ENCODE measurements at regions not wholly inside any gene's neighbourhood (a gene's known extent, or its start where the extent isn't known, plus 50 kb on each side); places are given as distances from the start of the nearest gene placed in this dataset.

- TF ChIP-seq, protein P1, sequence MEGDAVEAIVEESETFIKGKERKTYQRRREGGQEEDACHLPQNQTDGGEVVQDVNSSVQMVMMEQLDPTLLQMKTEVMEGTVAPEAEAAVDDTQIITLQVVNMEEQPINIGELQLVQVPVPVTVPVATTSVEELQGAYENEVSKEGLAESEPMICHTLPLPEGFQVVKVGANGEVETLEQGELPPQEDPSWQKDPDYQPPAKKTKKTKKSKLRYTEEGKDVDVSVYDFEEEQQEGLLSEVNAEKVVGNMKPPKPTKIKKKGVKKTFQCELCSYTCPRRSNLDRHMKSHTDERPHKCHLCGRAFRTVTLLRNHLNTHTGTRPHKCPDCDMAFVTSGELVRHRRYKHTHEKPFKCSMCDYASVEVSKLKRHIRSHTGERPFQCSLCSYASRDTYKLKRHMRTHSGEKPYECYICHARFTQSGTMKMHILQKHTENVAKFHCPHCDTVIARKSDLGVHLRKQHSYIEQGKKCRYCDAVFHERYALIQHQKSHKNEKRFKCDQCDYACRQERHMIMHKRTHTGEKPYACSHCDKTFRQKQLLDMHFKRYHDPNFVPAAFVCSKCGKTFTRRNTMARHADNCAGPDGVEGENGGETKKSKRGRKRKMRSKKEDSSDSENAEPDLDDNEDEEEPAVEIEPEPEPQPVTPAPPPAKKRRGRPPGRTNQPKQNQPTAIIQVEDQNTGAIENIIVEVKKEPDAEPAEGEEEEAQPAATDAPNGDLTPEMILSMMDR (IDR thresholded peaks at IDR 0.05; ENCODE audit: low read length, missing control alignments) = no peak
- H3K4me3 ChIP-seq (replicated peaks; ENCODE audit: low read depth, low read length) = no peak overlapping the region
- no peak for DNase-seq (ENCODE audit: low read depth)
Measured at GRCh38 chr3:8298021-8298954, 203.3 kb upstream of the LMCD1 start.

DNA sequence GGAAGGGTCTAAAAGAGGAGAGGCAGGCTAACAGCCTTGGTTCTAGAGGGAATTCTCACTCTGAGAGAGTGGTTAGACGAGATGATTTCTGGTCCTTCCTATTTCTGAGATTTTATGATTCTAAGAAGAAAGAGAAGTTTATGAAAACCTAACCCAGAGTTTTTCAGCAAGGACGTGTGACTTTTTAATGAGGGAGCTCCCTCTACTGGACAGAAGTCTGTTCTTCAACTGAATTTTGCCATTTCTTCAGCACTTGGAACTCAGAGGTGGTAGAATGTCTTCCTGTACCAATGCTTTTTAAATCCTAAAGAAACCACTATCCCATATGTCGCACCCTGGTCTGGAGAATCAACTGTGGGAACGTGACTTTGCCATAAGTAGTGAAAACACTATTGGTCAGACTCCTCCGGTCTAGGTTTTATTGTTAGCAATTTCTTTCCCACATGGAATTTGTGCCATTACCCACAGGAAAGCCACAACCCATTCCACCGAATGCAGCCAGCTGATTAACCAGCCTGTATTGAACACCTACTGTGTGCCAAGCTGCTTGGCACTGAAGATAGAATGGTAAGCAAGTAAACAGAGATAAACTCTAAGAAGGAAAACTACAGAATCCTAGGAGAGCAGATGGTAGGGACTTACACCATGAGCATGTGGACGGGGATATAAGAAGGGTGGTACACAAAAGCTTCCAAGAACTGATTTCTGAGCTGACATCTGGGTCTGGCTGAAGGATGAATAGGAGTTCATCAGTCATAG, 199.5 kb upstream of the LMCD1 start:
- DNase-seq (ENCODE audit: low read depth) = peak; percentile 74
- H3K4me3 ChIP-seq (replicated peaks; ENCODE audit: low read depth, low read length) = no peak overlapping the region

GRCh38 chr3:8303466-8303865, 198.2 kb upstream of the LMCD1 start:
- no peak for DNase-seq (ENCODE audit: low read depth)
- TF ChIP-seq, protein P1 (IDR thresholded peaks at IDR 0.05; ENCODE audit: low read length, missing control alignments) = no peak
- H3K4me3 ChIP-seq (replicated peaks; ENCODE audit: low read depth, low read length) = no peak overlapping the region

More for the DNA sequence above, 199.5 kb upstream of the LMCD1 start:
- TF ChIP-seq, protein P1 (IDR thresholded peaks at IDR 0.05; ENCODE audit: low read length, missing control alignments) = peak; percentile 72

DNA sequence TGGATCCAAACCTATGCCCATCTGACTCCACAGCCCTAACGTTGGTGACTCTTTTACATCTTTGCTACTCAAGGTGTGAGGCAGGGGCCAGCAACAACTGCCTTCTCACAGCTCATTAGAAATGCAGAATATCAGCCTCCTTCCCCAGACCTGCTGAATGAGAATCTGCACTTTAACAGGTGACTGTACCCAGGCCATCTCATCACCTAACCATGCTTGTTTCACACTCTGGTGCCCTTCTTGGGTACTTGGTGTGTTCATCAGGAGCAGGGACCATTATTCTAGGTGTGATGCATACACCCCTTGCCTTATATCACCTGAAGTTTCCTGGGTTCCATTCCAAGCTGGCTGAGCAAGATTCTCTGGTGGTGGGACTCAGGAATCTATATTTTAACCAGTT, 196.3 kb upstream of the LMCD1 start:
- TF ChIP-seq, protein P1 (IDR thresholded peaks at IDR 0.05; ENCODE audit: low read length, missing control alignments) = no peak
- no peak overlapping the region for H3K4me3 ChIP-seq (replicated peaks; ENCODE audit: low read depth, low read length)
- DNase-seq (ENCODE audit: low read depth) = no peak

DNA sequence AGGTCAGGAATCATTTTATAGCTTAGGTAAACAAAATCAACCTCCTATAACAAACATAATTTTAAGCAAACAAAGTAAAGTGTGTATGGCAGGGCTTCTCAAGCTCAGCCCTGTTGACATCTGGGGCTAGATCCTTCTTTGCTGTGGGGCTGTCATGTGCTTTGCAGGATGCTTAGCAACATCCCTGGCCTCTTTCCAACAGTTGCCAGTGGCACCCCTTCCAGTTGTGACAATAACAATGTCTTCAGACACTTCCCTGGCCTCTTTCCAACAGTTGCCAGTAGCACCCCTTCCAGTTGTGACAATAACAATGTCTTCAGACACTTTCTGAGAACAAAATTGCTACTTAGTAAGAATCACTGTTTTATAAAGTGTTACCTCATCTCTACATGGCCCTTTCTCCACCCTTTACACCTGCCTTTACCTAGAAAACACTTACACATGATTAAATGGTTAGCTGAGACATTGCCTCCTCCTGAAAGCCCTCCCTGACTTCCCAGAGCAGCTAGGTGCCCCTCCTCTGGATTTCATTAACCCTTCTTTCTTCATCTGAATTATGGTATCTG, 194.0 kb upstream of the LMCD1 start:
- H3K4me3 ChIP-seq (replicated peaks; ENCODE audit: low read depth, low read length) = no peak overlapping the region

GRCh38 chr3:8311321-8311720, 190.3 kb upstream of the LMCD1 start:
- TF ChIP-seq, protein P1 (IDR thresholded peaks at IDR 0.05; ENCODE audit: low read length, missing control alignments) = no peak
- H3K4me3 ChIP-seq (replicated peaks; ENCODE audit: low read depth, low read length) = no peak overlapping the region
- DNase-seq (ENCODE audit: low read depth) = no peak

More for the DNA sequence above, 194.0 kb upstream of the LMCD1 start:
- no peak for DNase-seq (ENCODE audit: low read depth)
- TF ChIP-seq, protein P1 (IDR thresholded peaks at IDR 0.05; ENCODE audit: low read length, missing control alignments) = no peak
